ENCODE measurements at regions not wholly inside any gene's neighbourhood (a gene's known extent, or its start where the extent isn't known, plus 50 kb on each side); places are given as distances from the start of the nearest gene placed in this dataset.
A peak's percentile ranks its signal among the peaks of the same experiment; 100 is the strongest.

GRCh38 chr14:97446087-97446486 lies 648.9 kb downstream of the VRK1 start:
- Histone ChIP-seq H3K27me3 (replicated peaks in 1 of 2; ENCODE audit: control insufficient read depth in 2 of 2, extremely low read depth in 1 of 2, insufficient read depth in 2 of 2, low read length in 1 of 2) (no peaks in the 10 kb centered on the region), H3K36me3 (ENCODE audit: control insufficient read depth in 2 of 2, extremely low read depth in 1 of 2, insufficient read depth in 1 of 2, low read length in 1 of 2) (no peaks in the 10 kb centered on the region), H3K4me1 (ENCODE audit: control insufficient read depth in 1 of 2, extremely low read depth in 1 of 2, insufficient read depth in 2 of 2, low read length in 2 of 2) (peaks cover 0 to 11% of the 10 kb centered on the region in 2 experiments), H3K9me3 (no peaks in the 10 kb centered on the region), H3K4me3 (ENCODE audit: control insufficient read depth in 1 of 2, extremely low read depth in 1 of 2, low read length in 1 of 2) (no peak overlapping the region), H3K27ac (ENCODE audit: low read length) (no peak overlapping the region)
- DNase-seq (peak in 3 of 35 experiments; percentile 9 to 27 (median 11)), ATAC-seq (replicated peaks in 1 of 4) (no peak)
- Mint-ChIP-seq H3K4me1 (peaks cover 14 to 19% (median 14%) of the 10 kb centered on the region in 3 donors), H3K9me3 (no peaks in the 10 kb centered on the region), H3K36me3 (no peaks in the 10 kb centered on the region), H3K27me3 (no peaks in the 10 kb centered on the region), H3K27ac (no peak overlapping the region), H3K4me3 (no peak overlapping the region)
- ChIA-PET CTCF (no interaction called here), POLR2A (no interaction called here)
- WGBS (ENCODE audit: insufficient coverage), result 59% methylated on average over 4 of the region's 4 CpGs

DNA sequence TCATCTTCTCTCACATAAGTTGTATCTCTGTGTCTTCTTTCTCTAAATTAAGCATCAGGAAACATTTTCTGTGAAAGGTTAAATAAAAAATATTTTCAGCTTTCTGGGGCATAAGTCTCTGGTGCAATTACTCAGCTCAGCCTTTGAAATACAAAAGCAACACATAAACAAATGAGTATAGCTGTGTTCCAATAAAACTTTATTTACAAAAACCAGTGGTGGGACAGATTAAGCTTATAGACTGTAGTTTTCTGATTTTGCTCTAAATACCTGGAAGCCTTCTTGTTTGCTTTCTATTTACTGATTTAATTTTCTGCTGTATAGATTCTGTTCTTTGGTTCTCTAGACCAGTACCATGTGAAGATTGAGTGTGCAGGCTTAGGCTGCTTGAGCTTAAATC lies 655.1 kb downstream of the VRK1 start:
- Histone ChIP-seq H3K36me3 (ENCODE audit: control insufficient read depth in 2 of 2, extremely low read depth in 1 of 2, insufficient read depth in 1 of 2, low read length in 1 of 2) (no peaks in the 10 kb centered on the region), H3K27ac (ENCODE audit: low read length) (no peak overlapping the region), H3K4me1 (ENCODE audit: control insufficient read depth in 1 of 2, extremely low read depth in 1 of 2, insufficient read depth in 2 of 2, low read length in 2 of 2) (peaks cover 7 to 19% of the 10 kb centered on the region in 2 experiments), H3K27me3 (replicated peaks in 1 of 2; ENCODE audit: control insufficient read depth in 2 of 2, extremely low read depth in 1 of 2, insufficient read depth in 2 of 2, low read length in 1 of 2) (no peaks in the 10 kb centered on the region), H3K4me3 (ENCODE audit: control insufficient read depth in 1 of 2, extremely low read depth in 1 of 2, low read length in 1 of 2) (no peak overlapping the region), H3K9me3 (no peaks in the 10 kb centered on the region)
- Mint-ChIP-seq H3K9me3 (no peaks in the 10 kb centered on the region), H3K4me1 (peaks cover 11 to 24% (median 23%) of the 10 kb centered on the region in 3 donors), H3K36me3 (no peaks in the 10 kb centered on the region), H3K27ac (no peak overlapping the region), H3K27me3 (no peaks in the 10 kb centered on the region), H3K4me3 (no peak overlapping the region)
- ATAC-seq (replicated peaks in 1 of 4) (no peak), DNase-seq (no peak)
- ChIA-PET POLR2A (no interaction called here), CTCF (interaction anchor here in 1 of 2 donors (0.5 kb wide), 1 partner anchor 1825 kb away, joined by 3 read pairs; no protein-coding TSS in a partner anchor)

GRCh38 chr14:97453991-97454390 lies 656.8 kb downstream of the VRK1 start:
- DNase-seq, result no peak
- peaks cover 28 to 41% (median 38%) of the 10 kb centered on the region in 3 donors for H3K4me1 Mint-ChIP-seq
- Histone ChIP-seq H3K27ac (ENCODE audit: low read length) (no peak overlapping the region), H3K4me3 (ENCODE audit: control insufficient read depth in 1 of 2, extremely low read depth in 1 of 2, low read length in 1 of 2) (no peak overlapping the region), H3K27me3 (replicated peaks in 1 of 2; ENCODE audit: control insufficient read depth in 2 of 2, extremely low read depth in 1 of 2, insufficient read depth in 2 of 2, low read length in 1 of 2) (no peaks in the 10 kb centered on the region), H3K36me3 (ENCODE audit: control insufficient read depth in 2 of 2, extremely low read depth in 1 of 2, insufficient read depth in 1 of 2, low read length in 1 of 2) (no peaks in the 10 kb centered on the region), H3K4me1 (ENCODE audit: control insufficient read depth in 1 of 2, extremely low read depth in 1 of 2, insufficient read depth in 2 of 2, low read length in 2 of 2) (peaks cover 15 to 36% of the 10 kb centered on the region in 2 experiments), H3K9me3 (no peaks in the 10 kb centered on the region)
- CTCF ChIA-PET, result no interaction called here
- no peaks in the 10 kb centered on the region for H3K36me3 Mint-ChIP-seq
- no peak for ATAC-seq (replicated peaks in 1 of 4)
- WGBS (ENCODE audit: insufficient coverage), result 100% methylated on average over 1 of the region's 2 CpGs
- POLR2A ChIA-PET, result no interaction called here
- no peaks in the 10 kb centered on the region for H3K27me3 Mint-ChIP-seq
- H3K9me3 Mint-ChIP-seq, result no peaks in the 10 kb centered on the region
- no peak overlapping the region for H3K27ac Mint-ChIP-seq
- H3K4me3 Mint-ChIP-seq, result no peak overlapping the region

DNA sequence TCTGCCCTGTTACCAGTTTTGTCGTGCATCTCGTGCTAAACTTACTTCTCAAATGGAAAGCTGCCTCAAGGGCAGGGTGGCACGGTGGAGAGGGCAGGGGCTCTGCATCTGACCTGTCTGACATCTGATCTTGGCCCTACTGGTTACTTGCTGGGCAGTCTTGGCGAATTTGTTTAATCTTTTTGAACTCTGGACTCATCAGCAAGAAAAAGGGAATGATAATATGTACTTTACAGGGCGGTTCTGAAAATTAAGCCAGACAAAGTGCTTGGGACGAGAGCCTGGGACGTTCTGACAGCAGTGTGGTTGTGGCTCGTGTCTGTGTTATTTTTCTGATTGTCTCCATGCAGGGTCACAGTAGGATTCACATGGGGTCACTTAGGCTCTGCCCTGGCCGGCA lies 659.3 kb downstream of the VRK1 start:
- WGBS (ENCODE audit: insufficient coverage), result 93% methylated on average over 6 of the region's 9 CpGs
- H3K4me3 Mint-ChIP-seq, result no peak overlapping the region
- Histone ChIP-seq H3K9me3 (no peaks in the 10 kb centered on the region), H3K27ac (ENCODE audit: low read length) (peak overlapping the region; percentile 92), H3K4me1 (ENCODE audit: control insufficient read depth in 1 of 2, extremely low read depth in 1 of 2, insufficient read depth in 2 of 2, low read length in 2 of 2) (peaks cover 17 to 53% of the 10 kb centered on the region in 2 experiments), H3K4me3 (ENCODE audit: control insufficient read depth in 1 of 2, extremely low read depth in 1 of 2, low read length in 1 of 2) (no peak overlapping the region), H3K36me3 (ENCODE audit: control insufficient read depth in 2 of 2, extremely low read depth in 1 of 2, insufficient read depth in 1 of 2, low read length in 1 of 2) (peaks cover 0 to 6% of the 10 kb centered on the region in 2 donors), H3K27me3 (replicated peaks in 1 of 2; ENCODE audit: control insufficient read depth in 2 of 2, extremely low read depth in 1 of 2, insufficient read depth in 2 of 2, low read length in 1 of 2) (no peaks in the 10 kb centered on the region)
- ChIA-PET CTCF (no interaction called here), POLR2A (no interaction called here)
- H3K36me3 Mint-ChIP-seq, result peaks cover 9% of the 10 kb centered on the region
- H3K4me1 Mint-ChIP-seq, result peaks cover 45 to 58% (median 50%) of the 10 kb centered on the region in 3 donors
- H3K9me3 Mint-ChIP-seq, result peaks cover 1 to 3% (median 2%) of the 10 kb centered on the region in 3 donors
- no peak for DNase-seq
- no peak for ATAC-seq (replicated peaks in 1 of 4)
- H3K27ac Mint-ChIP-seq, result peak overlapping the region; percentile 96 to 98
- H3K27me3 Mint-ChIP-seq, result no peaks in the 10 kb centered on the region

DNA sequence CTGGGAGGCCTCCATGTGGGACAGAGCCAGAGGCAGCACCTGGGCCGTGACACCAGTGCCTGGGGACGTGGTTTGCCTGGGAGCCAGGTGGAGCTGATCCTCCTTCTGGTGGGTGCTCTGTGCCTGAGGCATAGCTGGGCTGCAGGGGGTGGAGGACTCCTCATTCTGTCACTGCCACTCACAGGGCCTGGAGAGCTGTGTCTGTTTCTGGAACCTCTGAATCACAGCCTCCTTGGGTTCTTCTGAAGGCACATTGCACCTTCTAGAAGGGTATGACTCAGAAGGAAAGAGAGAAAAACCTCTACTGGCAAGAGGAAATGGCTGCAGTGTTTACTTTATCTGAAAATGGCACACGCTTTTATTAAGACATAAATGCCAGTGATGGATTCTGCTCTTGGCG lies 659.8 kb downstream of the VRK1 start:
- H3K36me3 ChIP-seq (ENCODE audit: control insufficient read depth in 2 of 2, extremely low read depth in 1 of 2, insufficient read depth in 1 of 2, low read length in 1 of 2), result peaks cover 0 to 10% of the 10 kb centered on the region in 2 donors
- DNase-seq (peak in 8 of 35 experiments; percentile 11 to 56 (median 33)), ATAC-seq (replicated peaks in 1 of 4) (peak in 3 of 4 experiments; percentile 56 to 66 (median 62))
- H3K27me3 ChIP-seq (replicated peaks in 1 of 2; ENCODE audit: control insufficient read depth in 2 of 2, extremely low read depth in 1 of 2, insufficient read depth in 2 of 2, low read length in 1 of 2), result no peaks in the 10 kb centered on the region
- Mint-ChIP-seq H3K9me3 (peaks cover 4 to 7% (median 7%) of the 10 kb centered on the region in 3 donors), H3K27ac (peak overlapping the region; percentile 96 to 98), H3K4me1 (peaks cover 45 to 60% (median 51%) of the 10 kb centered on the region in 3 donors), H3K27me3 (no peaks in the 10 kb centered on the region), H3K4me3 (peak overlapping the region; percentile 37 to 93 (median 61)), H3K36me3 (peaks cover 14% of the 10 kb centered on the region)
- ChIA-PET CTCF (no interaction called here), POLR2A (no interaction called here)
- H3K9me3 ChIP-seq, result no peaks in the 10 kb centered on the region
- H3K4me3 ChIP-seq (ENCODE audit: control insufficient read depth in 1 of 2, extremely low read depth in 1 of 2, low read length in 1 of 2), result no peak overlapping the region
- H3K4me1 ChIP-seq (ENCODE audit: control insufficient read depth in 1 of 2, extremely low read depth in 1 of 2, insufficient read depth in 2 of 2, low read length in 2 of 2), result peaks cover 17 to 53% of the 10 kb centered on the region in 2 experiments
- 35% methylated on average over 4 of the region's 4 CpGs for WGBS (ENCODE audit: insufficient coverage)
- peak overlapping the region; percentile 92 for H3K27ac ChIP-seq (ENCODE audit: low read length)

GRCh38 chr14:97457575-97458085 lies 660.4 kb downstream of the VRK1 start:
- peaks cover 17 to 53% of the 10 kb centered on the region in 2 experiments for H3K4me1 ChIP-seq (ENCODE audit: control insufficient read depth in 1 of 2, extremely low read depth in 1 of 2, insufficient read depth in 2 of 2, low read length in 2 of 2)
- peak overlapping the region; percentile 92 for H3K27ac ChIP-seq (ENCODE audit: low read length)
- H3K27me3 ChIP-seq (replicated peaks in 1 of 2; ENCODE audit: control insufficient read depth in 2 of 2, extremely low read depth in 1 of 2, insufficient read depth in 2 of 2, low read length in 1 of 2), result no peaks in the 10 kb centered on the region
- Mint-ChIP-seq H3K27ac (peak overlapping the region; percentile 96 to 98), H3K36me3 (peaks cover 21% of the 10 kb centered on the region), H3K4me1 (peaks cover 47 to 60% (median 52%) of the 10 kb centered on the region in 3 donors), H3K4me3 (peak overlapping the region; percentile 37 to 93 (median 89)), H3K27me3 (no peaks in the 10 kb centered on the region), H3K9me3 (peaks cover 4 to 12% (median 9%) of the 10 kb centered on the region in 3 donors)
- peaks cover 3% of the 10 kb centered on the region for H3K9me3 ChIP-seq
- CTCF ChIA-PET, result interaction anchor here in 1 of 2 donors (1.1 kb wide), 1 partner anchor 145 kb away, joined by 4 read pairs; no protein-coding TSS in a partner anchor
- 97% methylated on average over 11 of the region's 16 CpGs for WGBS (ENCODE audit: insufficient coverage)
- ATAC-seq (replicated peaks in 1 of 4), result no peak
- POLR2A ChIA-PET, result no interaction called here
- H3K4me3 ChIP-seq (ENCODE audit: control insufficient read depth in 1 of 2, extremely low read depth in 1 of 2, low read length in 1 of 2), result no peak overlapping the region
- peaks cover 0 to 17% of the 10 kb centered on the region in 2 donors for H3K36me3 ChIP-seq (ENCODE audit: control insufficient read depth in 2 of 2, extremely low read depth in 1 of 2, insufficient read depth in 1 of 2, low read length in 1 of 2)
- no peak for DNase-seq
